NCI-H2081 (cell line): ENCODE measurements at regions not wholly inside any gene's neighbourhood (a gene's known extent, or its start where the extent isn't known, plus 50 kb on each side); places are given as distances from the start of the nearest gene placed in this dataset.
"Not testable (repeated sequence)": the region's sequence is repeated elsewhere in the genome, so short reads cannot be mapped to it uniquely, and the experiment has no call there.

Source experiments
- DNase-seq, 2 experiments: peaks; one replicate each; lab custom pipeline; 2025; lab: John Stamatoyannopoulos, UW

DNA sequence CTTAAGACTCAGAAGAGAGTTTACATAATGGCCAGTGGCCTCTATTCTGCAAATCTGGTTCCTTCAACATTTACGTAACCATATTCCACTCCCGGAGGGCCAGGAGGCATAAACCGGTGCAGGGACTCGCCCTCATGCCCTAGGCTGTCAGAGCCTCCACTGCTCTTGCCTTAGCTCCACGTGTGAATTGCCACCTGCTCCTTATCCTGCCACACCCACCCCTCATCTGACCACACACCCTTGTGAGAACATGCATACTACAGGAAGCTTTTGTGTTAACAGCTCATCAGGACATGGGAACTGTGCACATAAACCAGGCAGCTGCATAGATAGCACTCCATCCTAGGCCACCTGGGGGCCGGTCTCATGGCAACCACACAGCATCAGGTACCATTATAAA is 146.7 kb upstream of the PFKP start:
- DNase-seq = peak in 1 of 2 experiments; percentile 3

- DNase-seq = no peak
Measured at GRCh38 chr10:2920168-2920567, 147.2 kb upstream of the PFKP start.

DNA sequence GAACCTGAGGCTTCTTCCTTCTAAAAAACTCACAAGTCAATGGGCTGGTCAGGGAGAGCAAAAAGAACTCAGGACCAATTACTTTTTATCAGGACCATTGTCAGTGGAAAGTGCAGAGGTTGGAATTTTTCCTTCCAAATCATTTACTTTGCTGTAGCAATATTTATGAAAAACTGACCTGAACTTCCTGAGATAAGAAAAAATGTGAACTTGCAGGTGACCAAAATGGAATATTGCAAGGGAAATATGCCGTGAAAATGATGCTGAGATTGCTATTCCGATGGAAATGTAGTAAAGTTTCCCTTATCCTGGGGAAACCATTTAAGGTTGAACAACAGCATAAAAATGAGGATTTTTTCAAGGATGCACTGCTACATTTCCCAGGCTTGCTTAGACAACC is 148.3 kb upstream of the PFKP start:
- DNase-seq = no peak

DNA sequence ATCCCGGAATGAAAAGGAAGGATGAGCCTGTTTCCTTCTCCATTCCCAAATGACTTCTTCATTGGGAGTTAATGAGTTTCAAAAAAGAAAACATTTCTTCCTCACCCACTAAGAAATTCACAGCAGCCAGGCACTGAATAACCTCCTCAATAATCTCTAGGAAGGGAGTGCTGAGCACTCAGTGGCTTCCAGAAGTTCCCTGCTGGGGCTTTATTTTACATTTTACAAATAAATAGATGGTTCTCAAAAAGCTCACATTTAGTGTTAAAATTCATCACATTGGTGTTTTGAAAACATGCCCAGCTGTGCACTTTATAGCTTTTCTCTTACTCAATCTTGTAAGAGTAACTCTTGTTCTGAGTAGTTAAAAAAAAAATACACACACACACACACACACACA is 148.9 kb upstream of the PFKP start:
- DNase-seq = no peak

GRCh38 chr10:2917926-2918325 is 149.4 kb upstream of the PFKP start:
- DNase-seq = peak in 1 of 2 experiments; percentile 8

DNA sequence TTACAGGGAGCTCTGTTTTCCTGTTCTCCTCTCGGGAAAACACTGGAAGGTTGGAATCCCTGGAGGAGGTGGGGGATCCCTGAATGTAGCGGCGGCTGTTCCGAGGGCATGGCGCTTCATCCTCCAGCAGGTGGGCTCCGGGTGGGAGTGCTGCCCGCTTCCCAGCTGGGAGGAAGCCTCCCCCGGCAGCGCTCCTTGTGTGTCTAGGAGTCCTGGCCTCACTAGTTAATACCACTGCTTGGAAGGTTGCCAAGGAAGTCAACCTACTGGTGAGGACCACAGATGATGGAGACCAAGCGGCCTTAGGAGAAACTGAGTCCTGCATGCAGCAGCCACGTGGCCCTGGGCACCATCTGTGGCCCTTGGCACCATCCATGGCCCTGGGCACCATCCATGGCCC is 151.9 kb upstream of the PFKP start:
- DNase-seq = no peak

DNA sequence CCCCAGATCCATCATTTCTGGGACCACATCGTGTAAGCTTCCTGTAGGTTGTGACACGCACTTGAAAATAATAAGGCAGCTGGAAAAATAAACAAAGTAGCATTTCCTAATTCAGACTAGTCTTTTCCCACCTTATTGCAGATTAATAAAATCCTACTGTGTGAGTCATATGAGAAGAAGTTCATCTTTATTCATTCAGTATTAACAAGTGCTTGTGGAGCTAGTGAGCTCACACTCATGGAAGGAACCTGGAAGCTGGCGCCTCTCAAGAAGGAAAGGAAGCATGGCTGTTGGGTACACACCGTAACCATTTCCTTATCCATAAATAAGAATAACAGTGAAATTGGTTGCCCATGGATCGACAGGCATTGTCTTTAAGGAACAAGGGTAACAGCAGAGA is 152.6 kb upstream of the PFKP start:
- no peak for DNase-seq

DNA sequence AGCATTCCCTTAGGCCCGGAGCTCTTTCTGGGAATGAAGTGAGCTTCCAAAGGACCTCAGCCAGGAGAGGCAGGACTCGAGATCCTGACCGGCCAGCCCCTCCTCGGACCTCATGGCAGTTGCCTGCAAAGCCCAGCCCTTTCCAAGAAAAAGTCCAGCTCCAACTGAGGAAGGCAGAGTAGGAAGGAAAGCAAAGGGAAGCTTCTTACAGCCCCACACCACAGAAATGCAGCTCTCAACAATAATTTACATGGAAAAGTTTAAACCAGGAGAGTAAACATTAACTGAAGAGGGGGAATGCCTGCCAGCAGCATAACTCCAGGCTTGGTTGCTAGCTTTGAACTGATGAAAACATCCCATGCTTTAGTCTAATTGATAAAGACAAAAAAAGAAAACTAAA is 153.9 kb upstream of the PFKP start:
- DNase-seq = no peak

- DNase-seq = no peak
Measured at GRCh38 chr10:2910656-2911055, 156.7 kb upstream of the PFKP start.

- no peak for DNase-seq
Measured at GRCh38 chr10:2909921-2910320, 157.4 kb upstream of the PFKP start.

DNA sequence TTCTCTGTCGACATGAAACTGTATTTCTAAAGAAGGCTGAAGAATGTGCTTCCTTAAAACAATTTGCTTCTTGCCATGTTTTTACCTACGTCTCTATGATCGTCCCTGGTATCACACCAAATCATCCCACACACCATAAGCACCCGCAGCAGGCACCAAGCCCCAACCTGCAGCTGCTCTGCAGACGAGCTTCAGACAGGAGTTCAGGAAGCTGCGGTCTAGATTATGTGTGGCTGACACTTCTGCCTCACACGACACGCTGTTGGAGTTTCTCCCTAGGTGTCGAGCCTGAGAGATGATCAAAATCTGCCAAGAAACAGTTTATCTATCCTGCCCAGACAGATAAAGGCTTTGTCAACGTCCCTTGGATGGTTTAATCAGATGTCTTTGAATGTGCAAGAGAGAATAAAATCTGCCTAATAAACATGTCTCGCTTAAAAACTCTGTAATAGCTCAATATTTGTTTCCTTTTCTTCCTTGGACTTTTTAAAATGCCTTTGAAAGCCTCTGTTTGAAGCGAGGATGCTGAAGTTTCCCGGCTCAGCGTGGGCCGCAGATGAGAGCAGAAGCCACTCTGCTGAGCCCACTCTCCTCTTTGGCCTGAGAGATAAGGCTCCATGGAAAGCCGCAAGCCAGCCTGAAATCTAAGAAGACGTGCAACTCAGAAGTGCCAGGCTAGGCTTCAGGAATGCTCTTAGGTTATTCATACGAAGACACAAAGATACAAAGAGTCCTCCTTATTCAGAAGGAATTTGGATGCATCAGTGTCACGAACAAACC is 158.3 kb upstream of the PFKP start:
- no peak for DNase-seq

- no peak for DNase-seq
Measured at GRCh38 chr10:2906974-2907373, 160.4 kb upstream of the PFKP start.

GRCh38 chr10:2905851-2906250 is 161.5 kb upstream of the PFKP start:
- no peak for DNase-seq

DNA sequence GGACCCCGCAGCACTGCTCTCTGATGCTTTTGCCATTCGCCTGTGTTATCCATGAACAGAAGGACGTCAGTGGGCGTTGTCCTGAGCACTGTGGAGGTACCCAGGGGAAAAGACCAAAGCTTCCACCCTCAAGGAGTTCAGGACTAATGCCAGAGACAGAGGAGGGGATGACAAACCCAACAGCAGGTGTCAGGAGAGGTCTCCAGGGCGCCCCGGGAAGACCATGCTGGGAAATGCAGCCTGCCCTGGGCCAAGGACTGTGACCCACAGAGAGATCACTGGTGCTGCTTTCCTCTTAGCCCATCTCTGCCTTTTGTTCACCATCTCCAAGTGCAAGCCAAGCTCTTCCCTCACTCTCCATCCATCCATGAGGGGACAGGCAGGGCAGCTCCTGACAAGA is 166.8 kb upstream of the PFKP start:
- no peak for DNase-seq

DNA sequence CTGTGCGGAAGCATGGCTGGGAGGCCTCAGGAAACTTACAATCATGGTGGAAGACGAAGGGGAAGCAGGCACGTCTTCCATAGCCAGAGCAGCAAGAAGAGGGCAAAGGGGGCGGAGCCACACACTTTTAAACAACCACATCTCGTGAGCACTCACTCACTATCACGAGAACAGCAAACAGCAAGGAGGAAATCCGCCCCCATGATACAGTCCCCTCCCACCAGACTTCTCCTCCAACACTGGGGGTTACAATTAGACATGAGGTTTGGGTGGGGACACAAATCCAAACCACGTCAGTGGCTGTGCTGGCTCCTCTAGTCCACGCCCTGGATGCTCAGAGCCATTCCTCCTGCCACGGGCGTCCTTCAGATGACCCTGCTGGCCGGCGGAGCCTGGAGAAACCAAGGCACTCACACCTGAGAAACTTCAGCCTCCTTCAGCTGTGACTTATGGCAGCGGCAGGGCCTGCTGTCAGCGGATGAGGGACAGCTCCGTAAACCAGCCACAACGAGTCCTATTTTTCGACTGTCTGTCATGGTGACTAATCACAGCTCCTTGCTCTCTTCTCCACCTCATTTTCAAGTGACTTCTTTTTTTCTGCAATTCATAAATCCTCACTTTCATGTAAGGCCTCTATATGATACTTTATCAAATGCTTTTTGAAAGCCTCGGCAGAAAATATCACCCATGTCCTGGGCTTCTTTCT is 167.9 kb upstream of the PFKP start:
- DNase-seq = no peak

GRCh38 chr10:2898509-2898860 is 168.9 kb upstream of the PFKP start:
- DNase-seq = no peak

- DNase-seq = no peak
Measured at GRCh38 chr10:2897619-2898508, 169.5 kb upstream of the PFKP start.

GRCh38 chr10:2896334-2896733 is 171.0 kb upstream of the PFKP start:
- DNase-seq = not testable (repeated sequence)

DNA sequence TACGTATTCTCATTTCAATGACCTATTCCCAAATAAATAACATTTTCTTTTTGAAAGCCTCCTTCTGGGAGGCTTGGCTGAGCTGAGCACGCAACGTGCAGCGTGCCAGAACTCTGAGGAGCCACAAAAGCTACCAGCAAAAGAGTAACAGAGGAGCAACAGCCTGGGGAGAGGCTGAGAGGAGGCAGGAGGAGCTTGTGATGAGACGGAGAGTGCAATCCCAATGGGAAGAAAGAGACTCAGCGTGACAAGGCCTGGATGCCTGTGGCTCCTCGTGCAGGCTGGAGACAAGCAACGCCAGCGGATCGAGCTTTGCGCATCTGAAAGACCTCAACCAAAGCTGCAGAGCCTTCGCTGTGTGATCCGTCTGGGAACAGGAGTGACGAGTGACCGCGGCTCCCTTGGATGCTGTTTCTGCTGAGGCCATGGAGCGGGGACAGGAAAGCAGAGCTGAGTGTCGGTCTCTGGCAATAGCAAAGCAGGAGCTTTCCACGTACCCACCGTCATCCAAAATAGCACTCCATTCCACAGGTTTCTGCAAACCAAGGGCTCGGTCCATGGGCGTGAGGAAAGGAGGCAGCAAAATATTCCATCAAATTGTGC is 171.7 kb upstream of the PFKP start:
- no peak for DNase-seq

GRCh38 chr10:2893991-2894390 is 173.4 kb upstream of the PFKP start:
- DNase-seq = no peak

DNA sequence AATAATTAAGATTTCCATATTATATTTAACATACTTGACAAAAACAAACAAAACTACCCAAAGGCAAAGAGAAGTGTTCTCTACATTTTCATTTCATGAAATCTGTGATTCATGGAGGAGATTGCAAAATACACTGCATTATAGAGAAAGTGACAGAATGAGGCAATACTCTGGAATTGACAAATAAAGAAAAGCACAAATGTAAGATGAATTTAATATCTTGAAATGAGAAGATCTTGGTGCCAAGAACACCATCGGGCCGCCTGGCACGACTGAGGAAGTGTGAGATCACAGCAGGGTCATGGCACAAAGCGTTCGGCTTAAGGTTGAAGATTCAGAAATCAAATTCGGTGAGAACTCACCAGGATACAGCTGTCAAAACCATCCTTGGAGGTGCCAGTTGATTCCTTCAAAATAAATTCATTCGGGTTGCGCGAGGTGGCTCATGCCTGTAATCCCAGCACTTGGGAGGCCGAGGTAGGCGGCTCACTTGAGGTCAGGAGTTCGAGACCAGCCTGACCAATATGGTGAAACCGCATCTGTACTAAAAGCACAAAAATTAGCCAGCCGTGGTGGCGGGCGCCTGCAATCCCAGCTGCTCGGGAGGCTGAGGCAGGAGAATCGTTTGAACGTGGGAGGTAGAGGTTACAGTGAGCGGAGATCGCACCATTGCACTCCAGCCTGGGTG is 174.0 kb upstream of the PFKP start:
- no peak for DNase-seq

DNA sequence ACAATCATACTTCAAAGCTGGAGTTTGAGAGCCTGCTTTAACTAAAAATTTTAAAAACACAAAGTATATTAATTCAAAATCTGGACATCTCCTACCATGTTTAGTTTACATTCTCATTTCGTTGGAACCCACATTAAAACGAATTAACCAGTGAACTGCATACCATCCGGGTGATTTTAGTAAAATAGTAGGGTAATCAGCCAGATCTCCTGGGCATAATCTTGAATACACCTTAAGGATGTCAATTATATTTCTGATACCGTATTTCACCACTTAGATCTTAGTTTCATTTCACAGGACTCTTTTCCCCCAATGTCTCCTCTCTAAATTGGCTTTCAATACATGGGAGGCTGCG is 175.6 kb upstream of the PFKP start:
- no peak for DNase-seq
